SIG-M5 treated with dmso at 0.1 percent for 504 hours (cell line): ENCODE measurements at regions not wholly inside any gene's neighbourhood (a gene's known extent, or its start where the extent isn't known, plus 50 kb on each side); places are given as distances from the start of the nearest gene placed in this dataset.
"Not testable (repeated sequence)": the region's sequence is repeated elsewhere in the genome, so short reads cannot be mapped to it uniquely, and the experiment has no call there.

Experiments
- DNase-seq: peaks from one replicate; lab custom pipeline; 2025; ENCODE audit not compliant: unreplicated experiment; lab: John Stamatoyannopoulos, UW

GRCh38 chr1:8171751-8172464, 145.8 kb upstream of the ERRFI1 start:
- DNase-seq = no peak

DNA sequence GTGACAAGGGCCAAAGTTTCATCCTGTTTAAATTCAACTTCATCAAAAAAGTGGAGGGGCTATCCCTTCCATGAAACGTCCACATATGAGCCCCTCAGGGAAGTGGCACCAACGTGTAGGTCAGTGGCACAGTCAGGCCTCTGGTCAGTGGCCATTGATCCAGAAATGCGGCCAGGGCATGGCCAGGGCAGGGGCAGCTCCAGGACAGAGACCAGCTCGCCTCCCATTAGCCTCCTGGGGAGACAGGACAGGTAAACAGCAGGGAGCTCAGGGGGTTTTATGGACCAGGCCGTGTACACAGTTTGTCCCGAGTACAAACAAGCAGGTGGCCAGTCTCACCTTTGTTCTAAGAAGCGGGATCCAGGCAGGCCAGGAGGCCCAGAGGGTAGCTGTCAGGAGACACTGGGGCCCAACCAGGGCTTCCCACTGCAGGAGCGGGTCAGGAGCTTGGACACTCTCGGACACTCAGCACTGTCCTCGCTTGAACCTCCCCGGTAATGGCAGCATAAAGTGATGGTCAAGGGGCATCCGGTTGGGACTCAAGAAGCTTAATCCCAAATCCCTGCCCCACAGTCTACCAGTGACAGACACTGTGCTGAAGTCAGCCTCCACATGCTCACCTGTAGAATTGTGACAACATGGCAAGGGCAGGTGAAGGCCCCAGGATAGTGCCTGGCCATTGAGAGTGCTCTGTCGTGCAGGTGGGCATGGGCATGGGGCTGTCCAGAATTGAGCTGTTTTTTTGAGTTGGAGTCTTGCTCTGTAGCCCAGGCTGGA, 144.1 kb upstream of the ERRFI1 start:
- no peak for DNase-seq

DNA sequence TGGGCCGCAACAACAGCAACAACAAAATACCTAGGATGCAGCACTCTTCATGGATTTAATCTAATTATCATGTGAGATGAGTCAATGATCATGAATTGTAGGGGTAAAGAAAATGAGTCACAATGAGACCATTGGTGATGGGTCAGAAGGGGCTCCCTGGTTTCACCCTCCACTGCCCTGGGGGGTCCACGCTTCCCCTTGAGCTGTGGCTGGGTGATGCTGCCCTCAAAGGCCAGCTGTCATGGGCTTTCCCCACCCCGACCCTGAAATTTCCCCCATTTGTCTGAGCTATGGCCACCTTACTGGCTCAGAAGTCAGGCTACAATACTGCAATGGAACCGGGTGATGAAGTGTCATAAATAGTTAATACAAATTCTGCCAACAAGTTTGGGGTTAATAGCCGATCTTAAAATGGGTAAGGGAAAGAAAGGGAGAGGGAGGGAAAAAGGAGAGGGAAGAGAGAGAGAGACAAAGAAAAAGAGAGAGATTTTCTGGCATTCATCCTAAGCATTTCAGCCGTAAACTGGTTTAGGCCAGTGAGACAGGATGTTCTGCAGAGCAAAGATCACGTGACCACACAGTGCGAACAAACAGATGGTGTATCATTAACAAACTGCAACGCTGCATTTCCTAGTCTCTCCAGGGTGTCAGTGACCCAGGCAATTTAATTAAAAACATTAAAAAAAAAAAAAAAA, 143.4 kb upstream of the ERRFI1 start:
- DNase-seq = no peak

- no peak for DNase-seq
These were observed 141.8 kb upstream of the ERRFI1 start for GRCh38 chr1:8167936-8168335.

GRCh38 chr1:8166406-8166805, 140.3 kb upstream of the ERRFI1 start:
- no peak for DNase-seq

DNA sequence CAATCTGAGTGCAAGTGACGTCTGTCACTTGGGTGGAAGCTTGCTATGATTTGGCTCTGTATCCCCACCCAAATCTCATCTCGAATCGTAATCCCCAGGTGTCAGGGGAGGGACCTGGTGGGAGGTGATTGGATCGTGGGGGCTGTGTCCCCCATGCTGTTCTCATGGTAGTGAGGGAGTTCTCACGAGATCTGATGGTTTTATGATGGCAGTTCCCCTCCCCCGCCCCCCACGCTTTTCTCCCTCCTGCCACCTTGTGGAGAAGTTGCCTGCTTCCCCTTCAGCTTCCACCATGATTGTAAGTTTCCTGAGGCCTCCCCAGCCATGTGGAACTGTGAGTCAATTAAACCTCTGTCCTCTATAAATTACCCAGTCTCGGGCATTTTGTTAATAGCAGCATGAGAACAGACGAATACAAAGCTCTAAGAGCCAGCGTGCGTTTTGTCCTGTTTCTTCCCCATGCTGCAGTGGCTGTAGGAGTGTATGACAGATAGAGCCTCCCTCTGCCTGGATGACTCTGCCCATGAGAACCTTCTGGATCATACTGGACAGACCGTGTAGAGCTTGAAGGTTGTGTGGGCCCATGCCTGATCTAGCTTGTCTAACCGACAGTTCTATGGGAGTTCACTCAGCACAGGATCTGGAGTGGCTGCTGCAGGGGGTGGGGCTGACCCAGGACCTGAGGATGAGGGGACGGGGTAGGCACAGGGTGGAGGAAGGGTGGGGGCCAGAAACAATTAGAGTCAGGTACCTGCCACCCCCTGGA, 139.7 kb upstream of the ERRFI1 start:
- no peak for DNase-seq

GRCh38 chr1:8164670-8165069, 138.6 kb upstream of the ERRFI1 start:
- DNase-seq = no peak

GRCh38 chr1:8163039-8163438, 136.9 kb upstream of the ERRFI1 start:
- DNase-seq = no peak

- no peak for DNase-seq
These were observed 136.1 kb upstream of the ERRFI1 start for GRCh38 chr1:8162168-8162567.

GRCh38 chr1:8161546-8162105, 135.5 kb upstream of the ERRFI1 start:
- no peak for DNase-seq

- no peak for DNase-seq
These were observed 133.4 kb upstream of the ERRFI1 start for GRCh38 chr1:8159470-8160024.

- no peak for DNase-seq
These were observed 132.9 kb upstream of the ERRFI1 start for GRCh38 chr1:8158995-8159394.

- DNase-seq = no peak
These were observed 131.7 kb upstream of the ERRFI1 start for GRCh38 chr1:8157765-8158164.

- DNase-seq = no peak
These were observed 129.5 kb upstream of the ERRFI1 start for GRCh38 chr1:8155528-8156186.

DNA sequence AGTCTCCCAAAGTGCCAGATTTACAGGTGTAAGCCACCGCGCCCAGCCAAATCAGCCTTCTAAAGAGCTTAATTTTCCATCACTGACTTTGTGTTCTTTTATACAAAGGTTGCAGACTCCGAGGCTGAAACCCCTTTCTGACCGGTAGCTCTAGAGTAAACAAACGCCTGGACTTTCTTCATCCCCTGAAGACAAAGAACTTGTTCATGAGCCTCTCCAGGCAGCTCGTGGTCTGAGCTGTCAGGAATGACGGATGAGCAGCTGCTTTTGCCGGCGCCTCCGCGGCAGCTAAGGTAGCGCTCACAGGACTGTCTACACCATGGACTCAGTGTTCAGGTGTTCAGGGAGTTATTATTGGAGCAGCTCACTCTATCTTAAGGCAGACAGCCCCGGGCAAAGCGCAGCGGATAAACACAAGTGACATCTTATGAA, 128.5 kb upstream of the ERRFI1 start:
- DNase-seq = no peak

- DNase-seq = no peak
These were observed 127.9 kb upstream of the ERRFI1 start for GRCh38 chr1:8153961-8154360.

GRCh38 chr1:8152731-8153702, 126.9 kb upstream of the ERRFI1 start:
- DNase-seq = no peak

GRCh38 chr1:8151647-8152046, 125.5 kb upstream of the ERRFI1 start:
- no peak for DNase-seq

GRCh38 chr1:8149756-8150155, 123.6 kb upstream of the ERRFI1 start:
- not testable (repeated sequence) for DNase-seq
